ENCODE measurements at regions not wholly inside any gene's neighbourhood (a gene's known extent, or its start where the extent isn't known, plus 50 kb on each side); places are given as distances from the start of the nearest gene placed in this dataset.

DNA sequence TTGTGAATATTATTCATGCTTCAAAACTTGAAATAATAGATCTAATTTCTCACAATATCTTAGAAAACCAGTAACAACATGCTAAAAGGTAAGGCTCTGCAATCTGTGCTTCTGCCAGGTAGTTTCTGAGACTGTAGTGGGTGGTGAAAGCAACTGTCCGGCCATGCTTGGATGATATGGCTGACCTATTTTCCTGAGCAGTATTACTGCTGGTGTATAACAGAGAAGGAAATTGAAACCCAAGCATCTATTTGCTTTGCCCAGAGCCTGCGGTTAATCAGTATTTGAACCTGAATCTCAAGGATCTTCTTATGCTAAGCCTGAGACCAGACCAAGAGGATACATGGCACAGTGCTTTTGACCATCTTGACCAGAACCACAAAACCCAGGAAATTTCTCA lies 563.8 kb downstream of the COL12A1 start:
- in situ Hi-C loops (cut with MboI; ENCODE audit: low sequenced_read_pairs, unreplicated experiment) = no loop called here
- TF ChIP-seq, protein P1, sequence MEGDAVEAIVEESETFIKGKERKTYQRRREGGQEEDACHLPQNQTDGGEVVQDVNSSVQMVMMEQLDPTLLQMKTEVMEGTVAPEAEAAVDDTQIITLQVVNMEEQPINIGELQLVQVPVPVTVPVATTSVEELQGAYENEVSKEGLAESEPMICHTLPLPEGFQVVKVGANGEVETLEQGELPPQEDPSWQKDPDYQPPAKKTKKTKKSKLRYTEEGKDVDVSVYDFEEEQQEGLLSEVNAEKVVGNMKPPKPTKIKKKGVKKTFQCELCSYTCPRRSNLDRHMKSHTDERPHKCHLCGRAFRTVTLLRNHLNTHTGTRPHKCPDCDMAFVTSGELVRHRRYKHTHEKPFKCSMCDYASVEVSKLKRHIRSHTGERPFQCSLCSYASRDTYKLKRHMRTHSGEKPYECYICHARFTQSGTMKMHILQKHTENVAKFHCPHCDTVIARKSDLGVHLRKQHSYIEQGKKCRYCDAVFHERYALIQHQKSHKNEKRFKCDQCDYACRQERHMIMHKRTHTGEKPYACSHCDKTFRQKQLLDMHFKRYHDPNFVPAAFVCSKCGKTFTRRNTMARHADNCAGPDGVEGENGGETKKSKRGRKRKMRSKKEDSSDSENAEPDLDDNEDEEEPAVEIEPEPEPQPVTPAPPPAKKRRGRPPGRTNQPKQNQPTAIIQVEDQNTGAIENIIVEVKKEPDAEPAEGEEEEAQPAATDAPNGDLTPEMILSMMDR (IDR thresholded peaks at IDR 0.05; ENCODE audit: borderline replicate concordance, control extremely low read depth, extremely low read depth, insufficient read depth, missing control alignments) = no peak

DNA sequence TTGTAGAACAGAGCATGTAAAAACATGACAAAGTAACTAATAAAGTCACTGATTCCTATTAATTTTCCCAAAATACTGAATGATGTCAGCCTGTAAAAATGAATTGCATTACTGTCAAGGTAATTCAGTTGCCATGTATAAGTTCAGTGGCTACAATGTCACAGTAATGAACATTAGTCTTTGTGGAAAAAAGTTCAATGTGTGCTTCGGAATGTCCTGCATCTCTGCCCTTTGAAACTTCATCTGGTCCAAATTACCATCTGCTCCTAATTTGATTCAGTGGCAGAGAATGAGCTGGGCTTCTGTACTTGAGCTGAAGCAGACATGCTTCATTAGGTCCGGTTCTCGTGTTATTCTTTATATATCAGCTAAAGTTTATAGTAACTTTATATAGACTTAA lies 567.4 kb downstream of the COL12A1 start:
- DNase-seq (ENCODE audit: low spot score) = no peak
- TF ChIP-seq, protein P1 (IDR thresholded peaks at IDR 0.05; ENCODE audit: borderline replicate concordance, control extremely low read depth, extremely low read depth, insufficient read depth, missing control alignments) = no peak
- in situ Hi-C loops (cut with MboI; ENCODE audit: low sequenced_read_pairs, unreplicated experiment) = no loop called here

More for the DNA sequence above, 563.8 kb downstream of the COL12A1 start:
- no peak for DNase-seq (ENCODE audit: low spot score)

DNA sequence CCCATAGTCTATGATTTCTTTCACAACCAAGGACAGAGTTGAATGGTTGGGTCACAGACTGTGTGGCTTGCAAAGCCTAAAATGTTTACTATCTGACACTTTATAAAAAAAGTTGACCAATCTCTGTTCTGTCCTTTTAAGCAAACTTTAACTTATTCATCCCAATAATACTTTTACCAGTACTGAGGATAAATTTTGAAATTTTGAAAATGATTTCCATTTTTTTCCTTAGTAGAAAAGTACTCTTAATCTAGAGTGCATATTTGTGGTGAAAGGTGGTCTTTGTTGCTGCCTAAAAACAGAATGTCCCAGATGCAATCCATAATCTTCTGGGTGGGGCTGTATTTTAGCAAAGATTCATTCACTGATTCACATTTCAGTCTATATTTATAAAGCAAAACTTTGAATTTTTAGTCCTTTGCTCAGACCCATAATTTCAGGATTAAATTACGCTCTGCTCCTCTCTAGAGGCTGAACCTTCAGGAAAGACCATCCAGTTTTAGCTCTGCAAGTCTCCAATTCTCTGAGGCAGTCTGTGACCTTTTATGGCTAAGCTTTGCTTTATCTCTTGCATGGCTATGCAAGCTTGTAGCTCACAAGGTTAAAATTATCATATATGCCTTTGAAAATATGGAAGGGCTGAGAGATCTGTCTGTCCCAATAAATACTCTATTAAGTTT lies 573.5 kb downstream of the COL12A1 start:
- in situ Hi-C loops (cut with MboI; ENCODE audit: low sequenced_read_pairs, unreplicated experiment) = no loop called here
- TF ChIP-seq, protein P1 (IDR thresholded peaks at IDR 0.05; ENCODE audit: borderline replicate concordance, control extremely low read depth, extremely low read depth, insufficient read depth, missing control alignments) = no peak
- DNase-seq (ENCODE audit: low spot score) = no peak

DNA sequence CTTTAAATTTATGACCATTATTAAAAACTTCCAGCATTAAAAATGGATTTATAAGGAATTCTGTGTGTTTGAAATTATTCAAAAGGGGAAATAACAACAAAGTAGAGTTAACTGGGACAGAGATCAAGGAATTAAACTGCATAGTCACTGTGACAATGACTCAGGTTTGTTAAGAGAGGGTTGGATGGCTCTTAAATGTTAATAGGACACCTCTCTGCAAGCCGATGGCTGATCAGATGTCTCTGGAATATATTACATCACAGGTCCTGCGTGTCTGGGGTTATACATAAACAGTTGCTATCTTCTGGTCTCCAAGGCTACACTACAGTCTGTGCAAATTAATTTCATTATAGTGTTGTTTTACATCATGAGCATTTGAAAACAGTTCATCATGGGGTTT lies 574.3 kb downstream of the COL12A1 start:
- TF ChIP-seq, protein P1 (IDR thresholded peaks at IDR 0.05; ENCODE audit: borderline replicate concordance, control extremely low read depth, extremely low read depth, insufficient read depth, missing control alignments) = no peak
- in situ Hi-C loops (cut with MboI; ENCODE audit: low sequenced_read_pairs, unreplicated experiment) = no loop called here
- no peak for DNase-seq (ENCODE audit: low spot score)

DNA sequence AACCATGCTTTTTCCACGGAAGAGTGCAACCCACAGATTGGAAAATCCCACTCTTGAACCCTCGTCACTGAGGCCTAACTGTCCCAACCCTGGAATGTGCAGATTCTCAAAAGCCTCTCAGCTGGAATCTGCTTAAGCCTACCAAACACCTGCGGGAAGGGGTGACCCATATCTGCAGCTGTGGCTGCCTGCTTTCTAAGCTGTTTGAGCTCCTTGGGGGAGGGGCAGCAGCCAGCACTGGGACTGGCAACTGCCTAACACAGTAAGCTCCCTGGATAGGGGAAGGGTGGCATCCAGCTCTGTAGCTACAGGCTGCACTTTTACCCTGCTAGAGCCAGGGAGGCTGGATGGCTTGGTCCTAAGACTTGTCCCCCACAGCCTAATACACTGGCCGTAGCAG lies 579.6 kb downstream of the COL12A1 start:
- in situ Hi-C loops (cut with MboI; ENCODE audit: low sequenced_read_pairs, unreplicated experiment) = no loop called here
- no peak for DNase-seq (ENCODE audit: low spot score)
- TF ChIP-seq, protein P1 (IDR thresholded peaks at IDR 0.05; ENCODE audit: borderline replicate concordance, control extremely low read depth, extremely low read depth, insufficient read depth, missing control alignments) = no peak

DNA sequence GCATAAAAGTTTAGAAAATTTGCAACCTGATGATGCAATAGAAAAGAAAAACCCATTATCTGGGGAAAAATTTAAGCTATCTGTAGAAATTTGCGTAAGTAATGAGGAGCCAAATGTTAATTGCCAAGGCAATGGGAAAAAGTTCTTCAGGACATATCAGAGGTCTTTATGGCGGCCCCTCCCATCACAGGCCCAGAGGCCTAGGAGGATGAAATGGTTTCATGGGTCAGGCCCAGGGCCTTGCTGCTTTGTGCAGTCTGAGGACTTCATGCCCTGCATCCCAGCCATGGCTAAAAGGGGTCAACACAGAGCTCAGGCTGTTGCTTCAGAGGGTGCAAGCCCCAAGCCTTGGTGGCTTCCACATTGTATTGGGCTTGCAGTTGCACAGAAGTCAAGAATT lies 582.8 kb downstream of the COL12A1 start:
- TF ChIP-seq, protein P1 (IDR thresholded peaks at IDR 0.05; ENCODE audit: borderline replicate concordance, control extremely low read depth, extremely low read depth, insufficient read depth, missing control alignments) = no peak
- no peak for DNase-seq (ENCODE audit: low spot score)
- in situ Hi-C loops (cut with MboI; ENCODE audit: low sequenced_read_pairs, unreplicated experiment) = no loop called here

All from GM13976 (cell line).